ENCODE measurements at regions not wholly inside any gene's neighbourhood (a gene's known extent, or its start where the extent isn't known, plus 50 kb on each side); places are given as distances from the start of the nearest gene placed in this dataset.
"Not testable (repeated sequence)": the region's sequence is repeated elsewhere in the genome, so short reads cannot be mapped to it uniquely, and the experiment has no call there.

- peak in 1 of 2 donors; percentile 2 for DNase-seq
Measured at GRCh38 chr11:22920939-22921565, 60.8 kb upstream of the CCDC179 start.

GRCh38 chr11:22922672-22923071 lies 62.4 kb upstream of the CCDC179 start:
- no peak for DNase-seq

GRCh38 chr11:22923561-22923960 lies 63.3 kb upstream of the CCDC179 start:
- DNase-seq, result no peak

GRCh38 chr11:22926341-22926740 lies 66.1 kb upstream of the CCDC179 start:
- no peak for DNase-seq

- DNase-seq, result no peak
Measured at GRCh38 chr11:22927793-22928192, 67.5 kb upstream of the CCDC179 start.

- DNase-seq, result no peak
Measured at GRCh38 chr11:22928207-22928917, 68.1 kb upstream of the CCDC179 start.

- no peak for DNase-seq
Measured at GRCh38 chr11:22930816-22931594, 70.7 kb upstream of the CCDC179 start.

- DNase-seq, result no peak
Measured at GRCh38 chr11:22938691-22939090, 78.4 kb upstream of the CCDC179 start.

- DNase-seq, result not testable (repeated sequence)
Measured at GRCh38 chr11:22941544-22941943, 81.3 kb upstream of the CCDC179 start.

- DNase-seq, result no peak
Measured at GRCh38 chr11:22957786-22958185, 97.5 kb upstream of the CCDC179 start.

GRCh38 chr11:22974251-22974650 lies 114.0 kb upstream of the CCDC179 start:
- no peak for DNase-seq

GRCh38 chr11:22976146-22976545 lies 115.9 kb upstream of the CCDC179 start:
- no peak for DNase-seq

- DNase-seq, result no peak
Measured at GRCh38 chr11:22982903-22983302, 122.6 kb upstream of the CCDC179 start.

GRCh38 chr11:22984045-22984444 lies 123.8 kb upstream of the CCDC179 start:
- DNase-seq, result no peak

GRCh38 chr11:22989371-22989770 lies 129.1 kb upstream of the CCDC179 start:
- DNase-seq, result no peak

GRCh38 chr11:22991196-22991595 lies 130.9 kb upstream of the CCDC179 start:
- DNase-seq, result no peak

GRCh38 chr11:23006730-23007129 lies 146.5 kb upstream of the CCDC179 start:
- no peak for DNase-seq

GRCh38 chr11:23010790-23011335 lies 150.6 kb upstream of the CCDC179 start:
- DNase-seq, result no peak

- DNase-seq, result no peak
Measured at GRCh38 chr11:23012930-23013329, 152.7 kb upstream of the CCDC179 start.

- DNase-seq, result no peak
Measured at GRCh38 chr11:23013509-23013908, 153.2 kb upstream of the CCDC179 start.

GRCh38 chr11:23021287-23021863 lies 161.1 kb upstream of the CCDC179 start:
- no peak for DNase-seq

- DNase-seq, result no peak
Measured at GRCh38 chr11:23022854-23023253, 162.6 kb upstream of the CCDC179 start.

GRCh38 chr11:23023319-23023718 lies 163.0 kb upstream of the CCDC179 start:
- no peak for DNase-seq

Data from CD4-positive, alpha-beta T cell treated with Interleukin-4 for 1 hour (primary cell).